H9 (cell line): ENCODE measurements at regions not wholly inside any gene's neighbourhood (a gene's known extent, or its start where the extent isn't known, plus 50 kb on each side); places are given as distances from the start of the nearest gene placed in this dataset.

Experiments
- DNase-seq: peaks from one replicate; pipeline ENCODE4 v3.0.0-alpha.2; 2017
- H2AFZ ChIP-seq: one replicate; pipeline ENCODE4 v1.6.1; 2013; ENCODE audit warnings: mild to moderate bottlenecking, low read length, control low read depth, moderate library complexity
- H2AK5ac ChIP-seq: 2 replicates; pipeline ENCODE4 v1.6.1; 2013; ENCODE audit warnings: low read length, control low read depth, mixed read lengths; ENCODE audit not compliant: insufficient read length
- H2BK120ac ChIP-seq: one replicate; pipeline ENCODE4 v1.6.1; 2013; ENCODE audit warnings: low read depth, mild to moderate bottlenecking, low read length, control low read depth, inconsistent platforms; ENCODE audit not compliant: poor library complexity, severe bottlenecking
- H2BK12ac ChIP-seq: 2 replicates; pipeline ENCODE4 v1.6.1; 2013; ENCODE audit warnings: low read length, control low read depth, mixed read lengths, low read depth; ENCODE audit not compliant: insufficient read length
- H2BK15ac ChIP-seq: 2 replicates; pipeline ENCODE4 v1.6.1; 2013; ENCODE audit warnings: low read depth, low read length, control low read depth
- H2BK20ac ChIP-seq: one replicate; pipeline ENCODE4 v1.6.1; 2013; ENCODE audit warnings: low read depth, mild to moderate bottlenecking, low read length, control low read depth, inconsistent platforms; ENCODE audit not compliant: poor library complexity, severe bottlenecking
- H2BK5ac ChIP-seq: 2 replicates; pipeline ENCODE4 v1.6.1; 2013; ENCODE audit warnings: low read length, control low read depth, mixed read lengths; ENCODE audit not compliant: insufficient read length
- H3K14ac ChIP-seq: 2 replicates; pipeline ENCODE4 v1.6.1; 2013; ENCODE audit warnings: low read length, control low read depth; ENCODE audit not compliant: insufficient read depth
- H3K18ac ChIP-seq: 2 replicates; pipeline ENCODE4 v1.6.1; 2013; ENCODE audit warnings: low read depth, mild to moderate bottlenecking, mixed read lengths, low read length, control low read depth; ENCODE audit not compliant: insufficient read length
- H3K23ac ChIP-seq: 2 replicates; pipeline ENCODE4 v1.6.1; 2013; ENCODE audit warnings: low read length, control low read depth, mixed read lengths, low read depth; ENCODE audit not compliant: insufficient read length
- H3K23me2 ChIP-seq: 2 replicates; pipeline ENCODE4 v1.6.1; 2013; ENCODE audit warnings: low read depth, mild to moderate bottlenecking, mixed read lengths, low read length, control low read depth; ENCODE audit not compliant: insufficient read length, poor library complexity, severe bottlenecking
- H3K27ac ChIP-seq: 2 replicates; pipeline ENCODE4 v1.5.1; 2013; ENCODE audit warnings: low read length, control low read depth, mixed read lengths, low read depth; ENCODE audit not compliant: insufficient read length
- H3K27me3 ChIP-seq: 2 replicates; pipeline ENCODE4 v1.6.1; 2013; ENCODE audit warnings: low read length, control low read depth, inconsistent platforms; ENCODE audit not compliant: insufficient read depth
- H3K4ac ChIP-seq: 2 replicates; pipeline ENCODE4 v1.6.1; 2013; ENCODE audit warnings: low read depth, mild to moderate bottlenecking, control low read depth, inconsistent platforms, low read length, moderate library complexity
- H3K4me1 ChIP-seq: 2 replicates; pipeline ENCODE4 v1.6.1; 2013; ENCODE audit warnings: low read length, control low read depth, inconsistent platforms; ENCODE audit not compliant: insufficient read depth
- H3K4me2 ChIP-seq: 2 replicates; pipeline ENCODE4 v1.6.1; 2013; ENCODE audit warnings: low read length, control low read depth, mixed read lengths; ENCODE audit not compliant: insufficient read length, insufficient read depth
- H3K56ac ChIP-seq: 2 replicates; pipeline ENCODE4 v1.6.1; 2013; ENCODE audit warnings: low read depth, mild to moderate bottlenecking, mixed read lengths, low read length, control low read depth; ENCODE audit not compliant: insufficient read length
- H3K79me1 ChIP-seq: 2 replicates; pipeline ENCODE4 v1.6.1; 2013; ENCODE audit warnings: low read depth, mild to moderate bottlenecking, moderate library complexity, low read length, control low read depth, inconsistent platforms; ENCODE audit not compliant: insufficient read depth, poor library complexity, severe bottlenecking
- H3K79me2 ChIP-seq: 2 replicates; pipeline ENCODE4 v1.6.1; 2013; ENCODE audit warnings: low read length, control low read depth, inconsistent platforms; ENCODE audit not compliant: insufficient read depth
- H3K9ac ChIP-seq: 2 replicates; pipeline ENCODE4 v1.6.1; 2013; ENCODE audit warnings: low read length, control low read depth, mixed read lengths; ENCODE audit not compliant: insufficient read length; ENCODE audit errors: extremely low read depth
- H3K9me3 ChIP-seq: one replicate; pipeline ENCODE4 v1.6.1; 2013; ENCODE audit warnings: low read depth, low read length, inconsistent platforms; ENCODE audit not compliant: control insufficient read depth
- H3T11ph ChIP-seq: one replicate; pipeline ENCODE4 v1.6.1; 2013; ENCODE audit warnings: mild to moderate bottlenecking, low read length, control low read depth, inconsistent platforms
- H4K20me1 ChIP-seq: one replicate; pipeline ENCODE4 v1.6.1; 2013; ENCODE audit not compliant: control insufficient read depth, insufficient read length, insufficient read depth
- H4K5ac ChIP-seq: 2 replicates; pipeline ENCODE4 v1.6.1; 2013; ENCODE audit warnings: low read depth, mild to moderate bottlenecking, mixed read lengths, low read length, control low read depth; ENCODE audit not compliant: insufficient read length
- H4K8ac ChIP-seq: replicated peaks from 2 replicates; pipeline ENCODE4 v1.6.1; 2013; ENCODE audit warnings: low read length, control low read depth, mixed read lengths, low read depth; ENCODE audit not compliant: insufficient read length
- H4K91ac ChIP-seq: 2 replicates; pipeline ENCODE4 v1.6.1; 2013; ENCODE audit warnings: low read depth, mild to moderate bottlenecking, moderate library complexity, mixed read lengths, low read length, control low read depth; ENCODE audit not compliant: insufficient read length
- H3K27ac Mint-ChIP-seq, 3 experiments: 2 replicates in 2 of 3; 3 replicates in 1 of 3; pipeline ENCODE4 v1.8.0; 2020 to 2021; ENCODE audit warnings: mixed read lengths in 3 of 3, mild to moderate bottlenecking in 1 of 3, moderate library complexity in 1 of 3
- H3K27me3 Mint-ChIP-seq: 2 replicates; pipeline ENCODE4 v1.8.0; 2021; ENCODE audit warnings: low read depth, mild to moderate bottlenecking, moderate library complexity, mixed read lengths
- H3K36me3 Mint-ChIP-seq, 3 experiments: 2 replicates in 2 of 3; 3 replicates in 1 of 3; pipeline ENCODE4 v1.8.0; 2020 to 2021; ENCODE audit warnings: low read depth in 3 of 3, mixed read lengths in 3 of 3; ENCODE audit not compliant: insufficient read depth in 1 of 3
- H3K4me1 Mint-ChIP-seq, 2 experiments: 2 replicates each; pipeline ENCODE4 v1.8.0; 2020; ENCODE audit warnings: mixed read lengths in 2 of 2
- H3K4me3 Mint-ChIP-seq, 2 experiments: 2 replicates in 1 of 2; 3 replicates in 1 of 2; pipeline ENCODE4 v1.8.0; 2020 to 2021; ENCODE audit warnings: mild to moderate bottlenecking in 2 of 2, mixed read lengths in 2 of 2, moderate library complexity in 1 of 2
- H3K9me3 Mint-ChIP-seq, 2 experiments: 2 replicates in 1 of 2; 3 replicates in 1 of 2; pipeline ENCODE4 v1.8.0; 2020; ENCODE audit warnings: mild to moderate bottlenecking in 2 of 2, mixed read lengths in 2 of 2, moderate library complexity in 1 of 2
- WGBS: extraction: QIAGEN DNeasy Blood & Tissue Kit; methylation state at CpG from one replicate; pipeline ENCODE4 v1.1.7; 2013; ENCODE audit warnings: missing lambda C conversion rate, low lambda C conversion rate, mixed read lengths; ENCODE audit not compliant: insufficient read length; ENCODE audit errors: extremely low coverage; 5-methylcytosine and 5-hydroxymethylcytosine counted together
- TF ChIP-seq, protein P1 (sequence below): fragments of 200-600 bp; sonication (generic); conservative IDR thresholded peaks from 3 replicates; pipeline ENCODE4 v1.8.0; 2021; ENCODE audit warnings: antibody characterized with exemption, mild to moderate bottlenecking

DNA sequence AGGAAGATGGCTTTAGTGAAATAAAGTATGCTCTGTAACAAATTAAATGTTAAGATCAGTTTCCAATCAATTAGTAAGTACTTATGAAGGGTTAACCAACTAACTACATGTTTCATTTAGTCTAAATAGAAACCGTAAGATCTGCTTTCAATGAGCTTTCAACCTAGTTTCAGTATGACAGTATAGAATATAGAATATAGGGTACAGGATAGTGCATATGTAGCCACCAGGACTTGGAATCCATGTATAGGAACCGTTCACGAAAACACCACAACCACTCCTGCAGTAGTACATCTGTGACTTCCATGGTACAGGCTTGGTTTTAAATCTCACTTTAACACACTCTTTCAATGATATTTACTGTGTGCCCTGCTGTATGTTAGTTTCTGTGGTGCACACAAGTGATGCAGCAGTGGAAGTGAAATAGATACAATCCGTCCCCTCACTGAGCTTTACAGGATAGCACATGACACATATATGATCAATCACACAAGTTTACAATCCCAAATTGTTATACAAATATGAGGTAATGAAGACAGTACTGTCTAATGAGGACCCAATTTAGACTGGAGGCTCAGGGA, 479.7 kb upstream of the MARCKS start:
- no peak overlapping the region for H3K56ac ChIP-seq
- H4K91ac ChIP-seq: no peak overlapping the region
- H3K4me1 Mint-ChIP-seq: no peaks in the 10 kb centered on the region
- H3K23me2 ChIP-seq: no peaks in the 10 kb centered on the region
- H3K9me3 ChIP-seq: no peaks in the 10 kb centered on the region
- no peaks in the 10 kb centered on the region for H3K79me1 ChIP-seq
- H4K8ac ChIP-seq: no peak overlapping the region
- H3K27ac ChIP-seq: no peak overlapping the region
- TF ChIP-seq, protein P1, sequence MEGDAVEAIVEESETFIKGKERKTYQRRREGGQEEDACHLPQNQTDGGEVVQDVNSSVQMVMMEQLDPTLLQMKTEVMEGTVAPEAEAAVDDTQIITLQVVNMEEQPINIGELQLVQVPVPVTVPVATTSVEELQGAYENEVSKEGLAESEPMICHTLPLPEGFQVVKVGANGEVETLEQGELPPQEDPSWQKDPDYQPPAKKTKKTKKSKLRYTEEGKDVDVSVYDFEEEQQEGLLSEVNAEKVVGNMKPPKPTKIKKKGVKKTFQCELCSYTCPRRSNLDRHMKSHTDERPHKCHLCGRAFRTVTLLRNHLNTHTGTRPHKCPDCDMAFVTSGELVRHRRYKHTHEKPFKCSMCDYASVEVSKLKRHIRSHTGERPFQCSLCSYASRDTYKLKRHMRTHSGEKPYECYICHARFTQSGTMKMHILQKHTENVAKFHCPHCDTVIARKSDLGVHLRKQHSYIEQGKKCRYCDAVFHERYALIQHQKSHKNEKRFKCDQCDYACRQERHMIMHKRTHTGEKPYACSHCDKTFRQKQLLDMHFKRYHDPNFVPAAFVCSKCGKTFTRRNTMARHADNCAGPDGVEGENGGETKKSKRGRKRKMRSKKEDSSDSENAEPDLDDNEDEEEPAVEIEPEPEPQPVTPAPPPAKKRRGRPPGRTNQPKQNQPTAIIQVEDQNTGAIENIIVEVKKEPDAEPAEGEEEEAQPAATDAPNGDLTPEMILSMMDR: no peak
- no CpG with 5 or more reads among the region's 4 CpGs for WGBS
- H4K5ac ChIP-seq: no peak overlapping the region
- no peak for DNase-seq
- H3K27ac Mint-ChIP-seq: no peak overlapping the region; a peak in 1 of 7 replicates
- H3K79me2 ChIP-seq: no peaks in the 10 kb centered on the region
- H4K20me1 ChIP-seq: no peaks in the 10 kb centered on the region
- no peak overlapping the region for H2AK5ac ChIP-seq
- no peak overlapping the region for H2BK12ac ChIP-seq
- no peak overlapping the region for H2BK5ac ChIP-seq
- H2BK15ac ChIP-seq: no peak overlapping the region
- no peak overlapping the region for H3T11ph ChIP-seq
- H3K9me3 Mint-ChIP-seq: no peaks in the 10 kb centered on the region; a peak in 1 of 5 replicates
- H3K9ac ChIP-seq: no peak overlapping the region
- no peak overlapping the region for H3K23ac ChIP-seq
- no peaks in the 10 kb centered on the region for H3K27me3 ChIP-seq
- H3K14ac ChIP-seq: no peak overlapping the region
- no peak overlapping the region for H2BK20ac ChIP-seq
- no peak overlapping the region for H3K4me2 ChIP-seq
- H3K4ac ChIP-seq: no peak overlapping the region
- no peak overlapping the region for H3K18ac ChIP-seq
- H2AFZ ChIP-seq: no peak overlapping the region
- H3K36me3 Mint-ChIP-seq: no peaks in the 10 kb centered on the region
- H3K27me3 Mint-ChIP-seq: no peaks in the 10 kb centered on the region
- H3K4me3 Mint-ChIP-seq: no peak overlapping the region
- H2BK120ac ChIP-seq: no peak overlapping the region
- H3K4me1 ChIP-seq: no peaks in the 10 kb centered on the region
